ENCODE measurements at regions not wholly inside any gene's neighbourhood (a gene's known extent, or its start where the extent isn't known, plus 50 kb on each side); places are given as distances from the start of the nearest gene placed in this dataset.
A peak's percentile ranks its signal among the peaks of the same experiment; 100 is the strongest.

DNA sequence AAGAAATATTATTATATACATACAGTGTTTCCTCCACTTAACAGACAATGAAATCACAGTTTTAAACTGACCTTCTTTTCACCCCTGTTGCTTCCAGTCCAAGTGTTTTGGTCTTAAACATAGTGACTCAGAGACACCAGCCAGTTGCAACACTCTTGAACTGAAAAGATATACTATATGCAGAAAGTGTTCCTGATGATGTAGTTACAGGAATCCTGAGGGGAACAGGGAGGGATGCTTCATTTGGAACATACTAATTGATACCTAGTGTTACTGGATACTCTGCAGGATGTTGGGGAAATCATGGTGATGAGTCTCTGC is 420.8 kb downstream of the CCDC91 start:
- peak; percentile 81 for DNase-seq (ENCODE audit: low read depth)
- TF ChIP-seq, protein P1, sequence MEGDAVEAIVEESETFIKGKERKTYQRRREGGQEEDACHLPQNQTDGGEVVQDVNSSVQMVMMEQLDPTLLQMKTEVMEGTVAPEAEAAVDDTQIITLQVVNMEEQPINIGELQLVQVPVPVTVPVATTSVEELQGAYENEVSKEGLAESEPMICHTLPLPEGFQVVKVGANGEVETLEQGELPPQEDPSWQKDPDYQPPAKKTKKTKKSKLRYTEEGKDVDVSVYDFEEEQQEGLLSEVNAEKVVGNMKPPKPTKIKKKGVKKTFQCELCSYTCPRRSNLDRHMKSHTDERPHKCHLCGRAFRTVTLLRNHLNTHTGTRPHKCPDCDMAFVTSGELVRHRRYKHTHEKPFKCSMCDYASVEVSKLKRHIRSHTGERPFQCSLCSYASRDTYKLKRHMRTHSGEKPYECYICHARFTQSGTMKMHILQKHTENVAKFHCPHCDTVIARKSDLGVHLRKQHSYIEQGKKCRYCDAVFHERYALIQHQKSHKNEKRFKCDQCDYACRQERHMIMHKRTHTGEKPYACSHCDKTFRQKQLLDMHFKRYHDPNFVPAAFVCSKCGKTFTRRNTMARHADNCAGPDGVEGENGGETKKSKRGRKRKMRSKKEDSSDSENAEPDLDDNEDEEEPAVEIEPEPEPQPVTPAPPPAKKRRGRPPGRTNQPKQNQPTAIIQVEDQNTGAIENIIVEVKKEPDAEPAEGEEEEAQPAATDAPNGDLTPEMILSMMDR (conservative IDR thresholded peaks at IDR 0.05; ENCODE audit: low read depth, low read length) = no peak
- H3K4me3 ChIP-seq (ENCODE audit: low read length) = no peak overlapping the region

DNA sequence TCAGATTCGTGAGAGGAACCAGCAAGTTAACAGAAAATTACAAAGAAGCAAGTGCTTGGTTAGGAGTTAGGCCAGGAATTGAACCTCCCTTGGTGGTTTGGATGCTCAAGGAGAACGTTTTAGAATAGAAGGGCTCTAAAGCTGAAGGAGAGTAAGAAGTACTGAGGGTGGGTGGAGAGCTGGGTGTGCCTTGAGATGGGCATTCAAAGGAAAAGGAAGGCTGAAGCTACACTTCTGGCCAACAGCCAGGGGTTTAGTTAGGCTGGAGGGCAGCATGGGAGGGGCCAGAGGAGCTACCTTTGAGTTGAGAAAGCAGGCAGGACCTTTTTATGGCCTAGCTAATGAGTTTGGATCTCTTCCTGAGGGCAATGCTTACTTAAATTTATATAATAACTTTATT is 421.2 kb downstream of the CCDC91 start:
- no peak for DNase-seq (ENCODE audit: low read depth)
- TF ChIP-seq, protein P1 (conservative IDR thresholded peaks at IDR 0.05; ENCODE audit: low read depth, low read length) = no peak

DNA sequence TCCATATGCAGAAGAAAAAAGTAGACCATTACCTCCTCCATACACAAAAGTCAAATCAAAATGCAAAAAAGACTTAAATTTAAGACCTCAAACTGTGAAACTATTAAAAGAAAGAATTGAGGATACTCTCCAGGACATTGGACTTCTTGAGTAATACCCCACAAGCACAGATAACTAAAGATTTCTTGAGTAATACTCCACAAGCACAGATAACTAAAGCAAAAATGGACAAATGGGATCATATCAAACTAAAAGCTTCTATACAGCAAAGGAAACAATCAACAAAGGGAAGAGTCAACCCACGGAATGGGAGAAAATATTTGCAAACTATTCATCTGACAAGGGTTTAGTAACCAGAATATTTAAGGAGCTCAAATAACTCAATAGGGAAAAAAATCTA is 427.9 kb downstream of the CCDC91 start:
- no peak for DNase-seq (ENCODE audit: low read depth)
- TF ChIP-seq, protein P1 (conservative IDR thresholded peaks at IDR 0.05; ENCODE audit: low read depth, low read length) = no peak
- no peak overlapping the region for H3K4me3 ChIP-seq (ENCODE audit: low read length)

More for the DNA sequence above, 421.2 kb downstream of the CCDC91 start:
- H3K4me3 ChIP-seq (ENCODE audit: low read length) = no peak overlapping the region

DNA sequence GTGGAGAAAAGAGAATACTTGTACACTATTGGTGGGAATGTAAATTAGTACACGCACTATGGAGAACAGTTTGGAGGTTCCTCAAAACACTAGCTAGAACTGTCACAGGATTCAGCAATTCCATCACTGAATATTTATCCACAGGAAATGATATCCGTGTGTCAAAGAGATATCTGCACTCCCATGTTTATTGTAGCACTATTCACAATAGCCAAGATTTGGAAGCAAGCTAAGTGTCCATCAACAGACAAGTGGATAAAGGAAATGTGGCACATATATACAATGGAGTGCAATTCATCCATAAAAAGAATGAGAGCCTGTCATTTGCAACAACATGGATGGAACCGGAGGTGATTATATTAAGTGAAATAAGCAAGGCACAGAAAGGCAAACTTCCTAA is 428.5 kb downstream of the CCDC91 start:
- TF ChIP-seq, protein P1 (conservative IDR thresholded peaks at IDR 0.05; ENCODE audit: low read depth, low read length) = no peak
- H3K4me3 ChIP-seq (ENCODE audit: low read length) = no peak overlapping the region
- DNase-seq (ENCODE audit: low read depth) = no peak

DNA sequence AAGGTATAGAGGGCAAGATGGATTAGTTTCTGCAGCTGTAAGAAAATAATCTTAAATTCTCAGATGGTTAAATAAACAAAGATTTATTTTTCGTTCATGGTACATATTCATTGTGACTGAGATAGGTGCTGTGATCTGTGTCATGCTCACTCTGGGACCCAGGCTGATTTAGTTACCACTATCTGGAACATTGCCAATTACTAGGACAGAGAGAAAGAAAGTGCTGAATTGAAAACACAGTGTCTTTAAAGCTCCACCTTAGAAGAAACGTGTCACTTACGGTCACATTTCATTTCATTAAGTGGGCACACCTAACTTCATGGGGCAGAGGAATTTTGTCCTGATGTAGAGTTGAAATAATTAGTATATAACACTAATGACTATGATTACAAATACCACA is 430.0 kb downstream of the CCDC91 start:
- H3K4me3 ChIP-seq (ENCODE audit: low read length) = no peak overlapping the region
- TF ChIP-seq, protein P1 (conservative IDR thresholded peaks at IDR 0.05; ENCODE audit: low read depth, low read length) = no peak
- no peak for DNase-seq (ENCODE audit: low read depth)

DNA sequence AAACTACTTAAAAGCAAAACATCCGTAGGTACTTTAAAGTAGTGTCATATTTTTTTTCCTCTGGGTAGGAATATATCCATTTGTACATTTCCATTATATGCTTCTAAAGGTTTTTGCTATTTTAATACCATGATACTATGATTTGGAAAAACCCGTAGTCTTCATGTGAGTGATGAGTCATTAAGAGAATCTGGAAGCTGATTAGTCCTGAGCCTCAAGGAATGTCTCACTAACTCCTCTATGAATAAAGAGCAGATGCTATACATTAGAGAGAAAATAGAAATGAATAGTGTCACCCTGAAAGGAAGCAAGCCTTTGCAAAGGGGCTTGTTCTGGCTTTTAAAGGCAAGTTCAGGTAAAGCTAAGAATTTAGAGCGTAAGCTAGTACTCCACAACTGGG is 432.1 kb downstream of the CCDC91 start:
- peak; percentile 75 for DNase-seq (ENCODE audit: low read depth)
- no peak overlapping the region for H3K4me3 ChIP-seq (ENCODE audit: low read length)
- TF ChIP-seq, protein P1 (conservative IDR thresholded peaks at IDR 0.05; ENCODE audit: low read depth, low read length) = no peak

DNA sequence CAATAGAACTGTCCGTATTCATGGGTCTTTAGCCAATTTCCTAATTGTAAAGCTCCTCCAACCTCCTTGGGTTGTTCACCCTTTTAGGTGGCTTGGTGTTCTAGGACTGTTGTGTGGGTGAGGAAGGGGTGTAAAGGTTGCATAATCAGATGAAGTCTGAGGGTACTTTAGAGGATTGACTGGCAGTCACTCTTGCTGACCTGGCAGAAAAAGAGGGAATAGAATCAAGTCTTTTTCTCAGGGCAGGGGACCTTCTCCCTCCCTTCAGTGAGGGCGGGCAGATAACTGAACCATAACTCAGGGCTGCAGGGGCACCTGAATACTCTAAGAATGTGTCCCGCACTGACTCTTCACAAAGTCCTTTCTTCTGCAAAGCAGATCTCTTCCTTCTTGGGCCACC is 436.2 kb downstream of the CCDC91 start:
- TF ChIP-seq, protein P1 (conservative IDR thresholded peaks at IDR 0.05; ENCODE audit: low read depth, low read length) = no peak
- H3K4me3 ChIP-seq (ENCODE audit: low read length) = no peak overlapping the region
- DNase-seq (ENCODE audit: low read depth) = no peak

All from retinal pigment epithelial cell (primary cell).